ENCODE measurements at regions not wholly inside any gene's neighbourhood (a gene's known extent, or its start where the extent isn't known, plus 50 kb on each side); places are given as distances from the start of the nearest gene placed in this dataset.

GRCh38 chr7:37570145-37570544 lies 113.4 kb upstream of the GPR141 start:
- no peak overlapping the region for H3K4me3 ChIP-seq (ENCODE audit: low read length, poor library complexity, severe bottlenecking)
- H3F3A ChIP-seq (ENCODE audit: low read depth) = no peaks in the 10 kb centered on the region
- TF ChIP-seq, protein P1, sequence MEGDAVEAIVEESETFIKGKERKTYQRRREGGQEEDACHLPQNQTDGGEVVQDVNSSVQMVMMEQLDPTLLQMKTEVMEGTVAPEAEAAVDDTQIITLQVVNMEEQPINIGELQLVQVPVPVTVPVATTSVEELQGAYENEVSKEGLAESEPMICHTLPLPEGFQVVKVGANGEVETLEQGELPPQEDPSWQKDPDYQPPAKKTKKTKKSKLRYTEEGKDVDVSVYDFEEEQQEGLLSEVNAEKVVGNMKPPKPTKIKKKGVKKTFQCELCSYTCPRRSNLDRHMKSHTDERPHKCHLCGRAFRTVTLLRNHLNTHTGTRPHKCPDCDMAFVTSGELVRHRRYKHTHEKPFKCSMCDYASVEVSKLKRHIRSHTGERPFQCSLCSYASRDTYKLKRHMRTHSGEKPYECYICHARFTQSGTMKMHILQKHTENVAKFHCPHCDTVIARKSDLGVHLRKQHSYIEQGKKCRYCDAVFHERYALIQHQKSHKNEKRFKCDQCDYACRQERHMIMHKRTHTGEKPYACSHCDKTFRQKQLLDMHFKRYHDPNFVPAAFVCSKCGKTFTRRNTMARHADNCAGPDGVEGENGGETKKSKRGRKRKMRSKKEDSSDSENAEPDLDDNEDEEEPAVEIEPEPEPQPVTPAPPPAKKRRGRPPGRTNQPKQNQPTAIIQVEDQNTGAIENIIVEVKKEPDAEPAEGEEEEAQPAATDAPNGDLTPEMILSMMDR (conservative IDR thresholded peaks at IDR 0.05; ENCODE audit: low read length) = no peak
- TF ChIP-seq EZH2phosphoT487 (IDR thresholded peaks at IDR 0.05; ENCODE audit: borderline replicate concordance) = no peak
- H2AFZ ChIP-seq (ENCODE audit: low read length) = no peak overlapping the region
- no peaks in the 10 kb centered on the region for H3K27me3 ChIP-seq (ENCODE audit: insufficient read depth, low read length, poor library complexity, severe bottlenecking)
- no peak overlapping the region for H3K4me2 ChIP-seq (ENCODE audit: low read depth, low read length, poor library complexity, severe bottlenecking)
- H3K9me2 ChIP-seq (replicated peaks; ENCODE audit: low read depth, low read length) = no peaks in the 10 kb centered on the region
- no peaks in the 10 kb centered on the region for H3K9me3 ChIP-seq (ENCODE audit: insufficient read depth, low read depth, low read length)
- H3K9ac ChIP-seq (ENCODE audit: low read depth, low read length, poor library complexity, severe bottlenecking) = no peak overlapping the region
- no peaks in the 10 kb centered on the region for H4K20me1 ChIP-seq (ENCODE audit: insufficient read depth, low read length, poor library complexity, severe bottlenecking)
- H3K36me3 ChIP-seq (ENCODE audit: insufficient read depth, low read length) = no peaks in the 10 kb centered on the region
- no peaks in the 10 kb centered on the region for H3K79me2 ChIP-seq (ENCODE audit: insufficient read depth, low read length)
- no peaks in the 10 kb centered on the region for H3K4me1 ChIP-seq (ENCODE audit: insufficient read depth, low read length, poor library complexity, severe bottlenecking)

GRCh38 chr7:37571806-37572205 lies 111.8 kb upstream of the GPR141 start:
- no peak overlapping the region for H3K4me2 ChIP-seq (ENCODE audit: low read depth, low read length, poor library complexity, severe bottlenecking)
- H3K4me1 ChIP-seq (ENCODE audit: insufficient read depth, low read length, poor library complexity, severe bottlenecking) = no peaks in the 10 kb centered on the region
- no peak overlapping the region for H3K9ac ChIP-seq (ENCODE audit: low read depth, low read length, poor library complexity, severe bottlenecking)
- no peaks in the 10 kb centered on the region for H3K36me3 ChIP-seq (ENCODE audit: insufficient read depth, low read length)
- H3K79me2 ChIP-seq (ENCODE audit: insufficient read depth, low read length) = no peaks in the 10 kb centered on the region
- H2AFZ ChIP-seq (ENCODE audit: low read length) = no peak overlapping the region
- no peaks in the 10 kb centered on the region for H3K9me3 ChIP-seq (ENCODE audit: insufficient read depth, low read depth, low read length)
- H3K9me2 ChIP-seq (replicated peaks; ENCODE audit: low read depth, low read length) = no peaks in the 10 kb centered on the region
- no peaks in the 10 kb centered on the region for H3K27me3 ChIP-seq (ENCODE audit: insufficient read depth, low read length, poor library complexity, severe bottlenecking)
- H3K4me3 ChIP-seq (ENCODE audit: low read length, poor library complexity, severe bottlenecking) = no peak overlapping the region
- no peaks in the 10 kb centered on the region for H3F3A ChIP-seq (ENCODE audit: low read depth)
- H4K20me1 ChIP-seq (ENCODE audit: insufficient read depth, low read length, poor library complexity, severe bottlenecking) = no peaks in the 10 kb centered on the region
- no peak for TF ChIP-seq EZH2phosphoT487 (IDR thresholded peaks at IDR 0.05; ENCODE audit: borderline replicate concordance)
- TF ChIP-seq, protein P1 (conservative IDR thresholded peaks at IDR 0.05; ENCODE audit: low read length) = no peak

- Histone ChIP-seq H3K79me2 (ENCODE audit: insufficient read depth, low read length) (no peaks in the 10 kb centered on the region), H3K9me2 (replicated peaks; ENCODE audit: low read depth, low read length) (no peaks in the 10 kb centered on the region), H3K27me3 (ENCODE audit: insufficient read depth, low read length, poor library complexity, severe bottlenecking) (no peaks in the 10 kb centered on the region), H3K36me3 (ENCODE audit: insufficient read depth, low read length) (no peaks in the 10 kb centered on the region), H2AFZ (ENCODE audit: low read length) (no peak overlapping the region), H3K9me3 (ENCODE audit: insufficient read depth, low read depth, low read length) (no peaks in the 10 kb centered on the region), H3K4me3 (ENCODE audit: low read length, poor library complexity, severe bottlenecking) (no peak overlapping the region), H3K4me2 (ENCODE audit: low read depth, low read length, poor library complexity, severe bottlenecking) (no peak overlapping the region), H3K9ac (ENCODE audit: low read depth, low read length, poor library complexity, severe bottlenecking) (no peak overlapping the region), H4K20me1 (ENCODE audit: insufficient read depth, low read length, poor library complexity, severe bottlenecking) (no peaks in the 10 kb centered on the region), H3F3A (ENCODE audit: low read depth) (no peaks in the 10 kb centered on the region), H3K4me1 (ENCODE audit: insufficient read depth, low read length, poor library complexity, severe bottlenecking) (no peaks in the 10 kb centered on the region)
- no peak for TF ChIP-seq EZH2phosphoT487 (IDR thresholded peaks at IDR 0.05; ENCODE audit: borderline replicate concordance)
- TF ChIP-seq, protein P1 (conservative IDR thresholded peaks at IDR 0.05; ENCODE audit: low read length) = no peak
These were observed 106.2 kb upstream of the GPR141 start for GRCh38 chr7:37577412-37577811.

All from Loucy (cell line).